Left ventricle myocardium inferior (tissue), 1 donor: ENCODE measurements at regions not wholly inside any gene's neighbourhood (a gene's known extent, or its start where the extent isn't known, plus 50 kb on each side); places are given as distances from the start of the nearest gene placed in this dataset.

Source experiments
- DNase-seq: peaks from one replicate; pipeline ENCODE4 v3.0.0-alpha.2; 2020
- H3K27ac ChIP-seq: fragments of 200-600 bp; replicated peaks from 2 replicates; pipeline ENCODE4 v1.8.0; 2021
- H3K27me3 ChIP-seq: fragments of 200-600 bp; 2 replicates; pipeline ENCODE4 v1.8.0; 2021; ENCODE audit warnings: low read depth
- H3K36me3 ChIP-seq: fragments of 200-600 bp; 2 replicates; pipeline ENCODE4 v1.8.0; 2021
- H3K4me1 ChIP-seq: fragments of 200-600 bp; 2 replicates; pipeline ENCODE4 v1.8.0; 2021
- H3K4me3 ChIP-seq: fragments of 200-600 bp; 2 replicates; pipeline ENCODE4 v1.8.0; 2021; ENCODE audit warnings: mild to moderate bottlenecking, moderate library complexity
- H3K9me3 ChIP-seq: fragments of 200-600 bp; replicated peaks from 2 replicates; pipeline ENCODE4 v1.8.0; 2021
- CTCF ChIP-seq: fragments of 200-600 bp; IDR thresholded peaks from 2 replicates; pipeline ENCODE4 v1.8.0; 2021; ENCODE audit warnings: antibody characterized with exemption, mild to moderate bottlenecking, borderline replicate concordance
- intact Hi-C: fragments of 100-400 bp; cut with micrococcal nuclease; formaldehyde crosslinking; loops from one replicate; pipeline ENCODE4 v1.11.0; 2022
- donor health status: DM: no; HTN: yes; CAD: no; lungs with severe emphysema.

- DNase-seq = no peak
- intact Hi-C loops = no loop called here
- no peak for TF ChIP-seq CTCF
- Histone ChIP-seq H3K4me1 (no peaks in the 10 kb centered on the region), H3K4me3 (no peak overlapping the region), H3K36me3 (no peaks in the 10 kb centered on the region), H3K27me3 (no peaks in the 10 kb centered on the region), H3K27ac (no peak overlapping the region), H3K9me3 (no peaks in the 10 kb centered on the region)
These were observed 1085.8 kb downstream of the TDRD15 start for GRCh38 chr2:22209545-22209944.

- Histone ChIP-seq H3K9me3 (no peaks in the 10 kb centered on the region), H3K4me1 (no peaks in the 10 kb centered on the region), H3K27ac (no peak overlapping the region), H3K4me3 (no peak overlapping the region), H3K36me3 (no peaks in the 10 kb centered on the region), H3K27me3 (no peaks in the 10 kb centered on the region)
- intact Hi-C loops = no loop called here
- DNase-seq = no peak
- no peak for TF ChIP-seq CTCF
These were observed 1089.5 kb downstream of the TDRD15 start for GRCh38 chr2:22213237-22213636.

- no peak for DNase-seq
- intact Hi-C loops = no loop called here
- no peaks in the 10 kb centered on the region for H3K9me3 ChIP-seq
These were observed 1091.7 kb downstream of the TDRD15 start for GRCh38 chr2:22215517-22215916.

GRCh38 chr2:22217881-22218280 lies 1094.1 kb downstream of the TDRD15 start:
- H3K4me1 ChIP-seq = no peaks in the 10 kb centered on the region
- no peak for DNase-seq
- H3K9me3 ChIP-seq = peaks cover 7% of the 10 kb centered on the region
- TF ChIP-seq CTCF = no peak
- no peak overlapping the region for H3K4me3 ChIP-seq
- H3K27me3 ChIP-seq = no peaks in the 10 kb centered on the region
- H3K27ac ChIP-seq = no peak overlapping the region
- intact Hi-C loops = no loop called here
- H3K36me3 ChIP-seq = no peaks in the 10 kb centered on the region

More at GRCh38 chr2:22215517-22215916, 1091.7 kb downstream of the TDRD15 start:
- no peak overlapping the region for H3K4me3 ChIP-seq
- H3K27me3 ChIP-seq = no peaks in the 10 kb centered on the region
- no peaks in the 10 kb centered on the region for H3K4me1 ChIP-seq
- no peak overlapping the region for H3K27ac ChIP-seq
- H3K36me3 ChIP-seq = no peaks in the 10 kb centered on the region
- no peak for TF ChIP-seq CTCF

GRCh38 chr2:22221006-22221405 lies 1097.2 kb downstream of the TDRD15 start:
- no peaks in the 10 kb centered on the region for H3K4me1 ChIP-seq
- H3K27me3 ChIP-seq = no peaks in the 10 kb centered on the region
- H3K27ac ChIP-seq = no peak overlapping the region
- H3K4me3 ChIP-seq = no peak overlapping the region
- H3K9me3 ChIP-seq = peaks cover 7% of the 10 kb centered on the region
- intact Hi-C loops = no loop called here
- no peak for TF ChIP-seq CTCF
- no peaks in the 10 kb centered on the region for H3K36me3 ChIP-seq
- DNase-seq = no peak

- Histone ChIP-seq H3K9me3 (no peaks in the 10 kb centered on the region), H3K4me3 (no peak overlapping the region), H3K4me1 (no peaks in the 10 kb centered on the region), H3K27me3 (no peaks in the 10 kb centered on the region), H3K36me3 (no peaks in the 10 kb centered on the region), H3K27ac (no peak overlapping the region)
- no peak for TF ChIP-seq CTCF
- DNase-seq = no peak
- intact Hi-C loops = no loop called here
These were observed 1115.2 kb downstream of the TDRD15 start for GRCh38 chr2:22238967-22239366.
